Glutamatergic neuron (in vitro differentiated cells): ENCODE measurements at regions not wholly inside any gene's neighbourhood (a gene's known extent, or its start where the extent isn't known, plus 50 kb on each side); places are given as distances from the start of the nearest gene placed in this dataset.

Experiments
- DNase-seq: peaks from one replicate; pipeline ENCODE4 v3.0.0; 2022
- H3K27ac Mint-ChIP-seq: one replicate; pipeline ENCODE4 v1.8.0; 2020; ENCODE audit warnings: mild to moderate bottlenecking, mixed read lengths, inconsistent platforms; ENCODE audit not compliant: unreplicated experiment
- H3K27me3 Mint-ChIP-seq: one replicate; pipeline ENCODE4 v1.8.0; 2020; ENCODE audit warnings: mild to moderate bottlenecking, moderate library complexity, mixed read lengths, inconsistent platforms; ENCODE audit not compliant: unreplicated experiment
- H3K36me3 Mint-ChIP-seq: one replicate; pipeline ENCODE4 v1.8.0; 2020; ENCODE audit warnings: mild to moderate bottlenecking, mixed read lengths, inconsistent platforms; ENCODE audit not compliant: unreplicated experiment
- H3K4me1 Mint-ChIP-seq: one replicate; pipeline ENCODE4 v1.8.0; 2020; ENCODE audit warnings: mild to moderate bottlenecking, low read depth, mixed read lengths, inconsistent platforms; ENCODE audit not compliant: unreplicated experiment
- H3K4me3 Mint-ChIP-seq: one replicate; pipeline ENCODE4 v1.8.0; 2020; ENCODE audit warnings: mild to moderate bottlenecking, mixed read lengths, inconsistent platforms; ENCODE audit not compliant: unreplicated experiment
- H3K9me3 Mint-ChIP-seq: one replicate; pipeline ENCODE4 v1.8.0; 2020; ENCODE audit warnings: mild to moderate bottlenecking, moderate library complexity, mixed read lengths, inconsistent platforms; ENCODE audit not compliant: unreplicated experiment
- CTCF ChIP-seq: fragments of 200-600 bp; sonication (generic); IDR thresholded peaks from one replicate; pipeline ENCODE4 v1.5.0; 2021; ENCODE audit not compliant: partially characterized antibody, unreplicated experiment

DNA sequence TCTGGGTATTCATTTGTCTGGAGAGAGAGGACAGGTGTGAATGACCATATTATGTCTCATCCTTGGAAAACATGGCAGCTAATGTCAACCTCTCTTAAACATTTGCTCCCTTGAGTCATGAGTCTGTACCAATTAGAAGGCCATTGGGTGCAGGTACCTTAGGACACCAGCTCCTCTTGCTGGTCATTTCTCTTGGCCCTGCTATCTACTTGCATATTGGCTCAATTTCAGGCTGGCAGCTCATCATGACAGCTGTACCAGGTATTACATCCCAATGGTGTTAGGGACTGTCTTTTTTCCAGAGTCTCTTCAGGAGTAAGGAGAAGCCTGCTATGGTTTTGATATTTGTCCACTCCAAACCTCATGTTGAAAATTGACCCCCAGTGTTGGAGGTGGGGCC lies 92.2 kb upstream of the ANKRD28 start:
- TF ChIP-seq CTCF = no peak
- Mint-ChIP-seq H3K27ac (no peak overlapping the region), H3K36me3 (peaks cover 12% of the 10 kb centered on the region), H3K4me3 (no peak overlapping the region), H3K4me1 (peaks cover 1% of the 10 kb centered on the region), H3K27me3 (no peaks in the 10 kb centered on the region), H3K9me3 (no peaks in the 10 kb centered on the region)
- no peak for DNase-seq

DNA sequence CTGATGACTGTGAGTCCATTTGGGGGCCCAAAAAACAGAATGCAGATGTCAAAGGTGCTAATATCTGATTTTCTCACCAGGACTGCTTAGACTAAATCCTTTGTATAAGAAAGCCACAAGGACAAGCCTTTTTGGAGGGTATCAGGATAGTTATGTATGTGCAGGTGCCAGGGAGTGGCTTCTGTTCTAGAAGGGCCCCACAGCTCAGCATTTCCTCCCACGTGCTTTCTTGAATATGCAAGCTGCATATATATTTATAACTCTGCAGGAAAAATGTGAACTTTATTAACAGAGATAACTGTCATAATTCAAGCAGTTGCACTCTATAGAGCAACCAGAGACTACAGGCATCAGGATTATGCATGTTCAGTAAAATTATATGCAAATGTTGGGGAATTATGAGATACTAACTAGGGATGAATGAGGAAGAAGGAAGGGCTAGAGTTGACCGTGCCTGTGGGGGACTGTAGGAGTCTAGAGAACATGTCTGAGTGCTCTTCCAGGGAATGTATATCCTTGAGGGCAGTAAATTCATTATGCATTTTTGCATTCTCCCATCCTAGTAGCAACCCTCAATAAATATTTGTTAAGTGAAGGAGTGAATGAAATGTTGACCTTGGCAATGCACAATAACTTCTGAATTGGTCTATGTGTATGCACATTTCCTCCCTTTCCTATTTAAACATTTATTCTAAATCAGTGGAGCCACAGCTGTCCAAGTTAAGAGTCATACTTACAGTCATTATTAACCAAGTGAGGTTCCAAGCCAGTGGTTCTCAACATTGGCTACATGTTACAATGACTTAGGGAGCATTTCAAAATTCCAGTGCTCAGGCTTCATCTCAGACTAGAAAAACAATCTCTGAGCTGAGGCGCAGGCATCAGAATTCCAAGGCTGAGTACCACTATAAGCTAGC lies 94.8 kb upstream of the ANKRD28 start:
- Mint-ChIP-seq H3K27me3 (no peaks in the 10 kb centered on the region), H3K4me1 (peaks cover 1% of the 10 kb centered on the region), H3K4me3 (peak overlapping the region; percentile 25), H3K36me3 (no peaks in the 10 kb centered on the region), H3K9me3 (no peaks in the 10 kb centered on the region), H3K27ac (no peak overlapping the region)
- no peak for DNase-seq
- TF ChIP-seq CTCF = no peak

GRCh38 chr3:15894382-15894781 lies 96.6 kb upstream of the ANKRD28 start:
- no peak for TF ChIP-seq CTCF
- no peak overlapping the region for H3K4me3 Mint-ChIP-seq
- peaks cover 1% of the 10 kb centered on the region for H3K4me1 Mint-ChIP-seq
- H3K27me3 Mint-ChIP-seq = no peaks in the 10 kb centered on the region
- H3K9me3 Mint-ChIP-seq = no peaks in the 10 kb centered on the region
- DNase-seq = no peak
- no peaks in the 10 kb centered on the region for H3K36me3 Mint-ChIP-seq
- no peak overlapping the region for H3K27ac Mint-ChIP-seq

DNA sequence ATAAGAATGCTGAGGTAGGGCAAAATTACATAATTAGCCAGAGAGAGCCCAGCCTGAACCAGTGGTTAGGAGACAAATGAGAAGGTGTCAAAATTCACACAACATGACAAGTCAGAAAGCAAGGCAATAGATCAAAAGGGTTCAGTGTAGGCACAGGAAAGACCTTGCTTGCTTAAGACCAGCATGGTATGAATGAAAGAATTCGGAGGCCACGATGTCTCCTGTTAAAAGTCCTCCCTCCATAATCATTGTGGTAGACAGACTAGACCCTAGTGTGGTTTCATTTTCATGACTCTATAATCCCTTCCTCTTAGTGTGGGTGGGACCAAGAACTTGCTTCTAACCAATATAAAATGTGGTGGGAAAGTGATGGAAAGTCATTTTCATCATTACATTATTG lies 98.7 kb upstream of the ANKRD28 start:
- H3K4me1 Mint-ChIP-seq = peaks cover 1% of the 10 kb centered on the region
- no peaks in the 10 kb centered on the region for H3K9me3 Mint-ChIP-seq
- no peaks in the 10 kb centered on the region for H3K36me3 Mint-ChIP-seq
- DNase-seq = no peak
- TF ChIP-seq CTCF = no peak
- no peak overlapping the region for H3K27ac Mint-ChIP-seq
- no peaks in the 10 kb centered on the region for H3K27me3 Mint-ChIP-seq
- no peak overlapping the region for H3K4me3 Mint-ChIP-seq

GRCh38 chr3:15899388-15899787 lies 101.6 kb upstream of the ANKRD28 start:
- Mint-ChIP-seq H3K4me3 (no peak overlapping the region), H3K27ac (no peak overlapping the region), H3K36me3 (no peaks in the 10 kb centered on the region), H3K4me1 (no peaks in the 10 kb centered on the region), H3K27me3 (no peaks in the 10 kb centered on the region), H3K9me3 (no peaks in the 10 kb centered on the region)
- DNase-seq = no peak
- no peak for TF ChIP-seq CTCF
